ENCODE measurements at regions not wholly inside any gene's neighbourhood (a gene's known extent, or its start where the extent isn't known, plus 50 kb on each side); places are given as distances from the start of the nearest gene placed in this dataset.

- Histone ChIP-seq H3K4me1 (ENCODE audit: control insufficient read depth, insufficient read depth, low read length) (no peaks in the 10 kb centered on the region), H3K9ac (ENCODE audit: low read length) (no peak overlapping the region), H3K9me3 (ENCODE audit: control insufficient read depth, insufficient read depth, low read depth, low read length) (peaks cover 30% of the 10 kb centered on the region), H3K4me3 (ENCODE audit: low read depth, low read length) (no peak overlapping the region), H3K27ac (ENCODE audit: low read depth, low read length) (no peak overlapping the region), H3K27me3 (ENCODE audit: control insufficient read depth, insufficient read depth, low read length) (no peaks in the 10 kb centered on the region), H3K36me3 (ENCODE audit: control insufficient read depth, insufficient read depth, low read length) (no peaks in the 10 kb centered on the region)
Measured at GRCh38 chrX:45385757-45386156, 185.1 kb upstream of the DIPK2B start.

GRCh38 chrX:45381841-45382240 is 181.2 kb upstream of the DIPK2B start:
- no peaks in the 10 kb centered on the region for H3K4me1 ChIP-seq (ENCODE audit: control insufficient read depth, insufficient read depth, low read length)
- H3K36me3 ChIP-seq (ENCODE audit: control insufficient read depth, insufficient read depth, low read length): no peaks in the 10 kb centered on the region
- H3K27ac ChIP-seq (ENCODE audit: low read depth, low read length): no peak overlapping the region
- H3K9me3 ChIP-seq (ENCODE audit: control insufficient read depth, insufficient read depth, low read depth, low read length): peaks cover 26% of the 10 kb centered on the region
- no peak overlapping the region for H3K9ac ChIP-seq (ENCODE audit: low read length)
- H3K4me3 ChIP-seq (ENCODE audit: low read depth, low read length): no peak overlapping the region
- no peaks in the 10 kb centered on the region for H3K27me3 ChIP-seq (ENCODE audit: control insufficient read depth, insufficient read depth, low read length)

GRCh38 chrX:45381366-45381765 is 180.7 kb upstream of the DIPK2B start:
- Histone ChIP-seq H3K36me3 (ENCODE audit: control insufficient read depth, insufficient read depth, low read length) (no peaks in the 10 kb centered on the region), H3K27me3 (ENCODE audit: control insufficient read depth, insufficient read depth, low read length) (no peaks in the 10 kb centered on the region), H3K9ac (ENCODE audit: low read length) (no peak overlapping the region), H3K4me3 (ENCODE audit: low read depth, low read length) (no peak overlapping the region), H3K9me3 (ENCODE audit: control insufficient read depth, insufficient read depth, low read depth, low read length) (peaks cover 26% of the 10 kb centered on the region), H3K4me1 (ENCODE audit: control insufficient read depth, insufficient read depth, low read length) (no peaks in the 10 kb centered on the region), H3K27ac (ENCODE audit: low read depth, low read length) (no peak overlapping the region)

GRCh38 chrX:45379236-45379635 is 178.6 kb upstream of the DIPK2B start:
- Histone ChIP-seq H3K4me3 (ENCODE audit: low read depth, low read length) (no peak overlapping the region), H3K9ac (ENCODE audit: low read length) (no peak overlapping the region), H3K27ac (ENCODE audit: low read depth, low read length) (no peak overlapping the region), H3K27me3 (ENCODE audit: control insufficient read depth, insufficient read depth, low read length) (no peaks in the 10 kb centered on the region), H3K4me1 (ENCODE audit: control insufficient read depth, insufficient read depth, low read length) (no peaks in the 10 kb centered on the region), H3K9me3 (ENCODE audit: control insufficient read depth, insufficient read depth, low read depth, low read length) (peaks cover 33% of the 10 kb centered on the region), H3K36me3 (ENCODE audit: control insufficient read depth, insufficient read depth, low read length) (no peaks in the 10 kb centered on the region)

GRCh38 chrX:45372151-45372550 is 171.5 kb upstream of the DIPK2B start:
- no peak overlapping the region for H3K9ac ChIP-seq (ENCODE audit: low read length)
- no peaks in the 10 kb centered on the region for H3K27me3 ChIP-seq (ENCODE audit: control insufficient read depth, insufficient read depth, low read length)
- H3K9me3 ChIP-seq (ENCODE audit: control insufficient read depth, insufficient read depth, low read depth, low read length): peaks cover 71% of the 10 kb centered on the region
- no peak overlapping the region for H3K4me3 ChIP-seq (ENCODE audit: low read depth, low read length)
- H3K27ac ChIP-seq (ENCODE audit: low read depth, low read length): no peak overlapping the region
- no peaks in the 10 kb centered on the region for H3K4me1 ChIP-seq (ENCODE audit: control insufficient read depth, insufficient read depth, low read length)
- no peaks in the 10 kb centered on the region for H3K36me3 ChIP-seq (ENCODE audit: control insufficient read depth, insufficient read depth, low read length)

GRCh38 chrX:45368705-45369104 is 168.0 kb upstream of the DIPK2B start:
- Histone ChIP-seq H3K36me3 (ENCODE audit: control insufficient read depth, insufficient read depth, low read length) (no peaks in the 10 kb centered on the region), H3K9ac (ENCODE audit: low read length) (no peak overlapping the region), H3K27ac (ENCODE audit: low read depth, low read length) (no peak overlapping the region), H3K27me3 (ENCODE audit: control insufficient read depth, insufficient read depth, low read length) (no peaks in the 10 kb centered on the region), H3K9me3 (ENCODE audit: control insufficient read depth, insufficient read depth, low read depth, low read length) (peaks cover 70% of the 10 kb centered on the region), H3K4me3 (ENCODE audit: low read depth, low read length) (no peak overlapping the region), H3K4me1 (ENCODE audit: control insufficient read depth, insufficient read depth, low read length) (no peaks in the 10 kb centered on the region)

- Histone ChIP-seq H3K27me3 (ENCODE audit: control insufficient read depth, insufficient read depth, low read length) (no peaks in the 10 kb centered on the region), H3K4me3 (ENCODE audit: low read depth, low read length) (no peak overlapping the region), H3K27ac (ENCODE audit: low read depth, low read length) (no peak overlapping the region), H3K9ac (ENCODE audit: low read length) (no peak overlapping the region), H3K9me3 (ENCODE audit: control insufficient read depth, insufficient read depth, low read depth, low read length) (peaks cover 37% of the 10 kb centered on the region), H3K4me1 (ENCODE audit: control insufficient read depth, insufficient read depth, low read length) (no peaks in the 10 kb centered on the region), H3K36me3 (ENCODE audit: control insufficient read depth, insufficient read depth, low read length) (no peaks in the 10 kb centered on the region)
Measured at GRCh38 chrX:45363596-45363995, 162.9 kb upstream of the DIPK2B start.

GRCh38 chrX:45360571-45360970 is 159.9 kb upstream of the DIPK2B start:
- H3K27me3 ChIP-seq (ENCODE audit: control insufficient read depth, insufficient read depth, low read length): no peaks in the 10 kb centered on the region
- H3K27ac ChIP-seq (ENCODE audit: low read depth, low read length): no peak overlapping the region
- H3K9ac ChIP-seq (ENCODE audit: low read length): no peak overlapping the region
- no peaks in the 10 kb centered on the region for H3K4me1 ChIP-seq (ENCODE audit: control insufficient read depth, insufficient read depth, low read length)
- peaks cover 23% of the 10 kb centered on the region; the same call in 1 of the 2 replicates for H3K9me3 ChIP-seq (ENCODE audit: control insufficient read depth, insufficient read depth, low read depth, low read length)
- no peaks in the 10 kb centered on the region for H3K36me3 ChIP-seq (ENCODE audit: control insufficient read depth, insufficient read depth, low read length)
- no peak overlapping the region for H3K4me3 ChIP-seq (ENCODE audit: low read depth, low read length)

GRCh38 chrX:45358392-45358791 is 157.7 kb upstream of the DIPK2B start:
- H3K27me3 ChIP-seq (ENCODE audit: control insufficient read depth, insufficient read depth, low read length): no peaks in the 10 kb centered on the region
- H3K9me3 ChIP-seq (ENCODE audit: control insufficient read depth, insufficient read depth, low read depth, low read length): peaks cover 26% of the 10 kb centered on the region
- no peak overlapping the region for H3K9ac ChIP-seq (ENCODE audit: low read length)
- H3K36me3 ChIP-seq (ENCODE audit: control insufficient read depth, insufficient read depth, low read length): no peaks in the 10 kb centered on the region
- H3K27ac ChIP-seq (ENCODE audit: low read depth, low read length): no peak overlapping the region
- H3K4me3 ChIP-seq (ENCODE audit: low read depth, low read length): no peak overlapping the region
- no peaks in the 10 kb centered on the region for H3K4me1 ChIP-seq (ENCODE audit: control insufficient read depth, insufficient read depth, low read length)

GRCh38 chrX:45353456-45353855 is 152.8 kb upstream of the DIPK2B start:
- H3K27me3 ChIP-seq (ENCODE audit: control insufficient read depth, insufficient read depth, low read length): no peaks in the 10 kb centered on the region
- peaks cover 34% of the 10 kb centered on the region for H3K9me3 ChIP-seq (ENCODE audit: control insufficient read depth, insufficient read depth, low read depth, low read length)
- H3K4me1 ChIP-seq (ENCODE audit: control insufficient read depth, insufficient read depth, low read length): no peaks in the 10 kb centered on the region
- no peaks in the 10 kb centered on the region for H3K36me3 ChIP-seq (ENCODE audit: control insufficient read depth, insufficient read depth, low read length)
- no peak overlapping the region for H3K9ac ChIP-seq (ENCODE audit: low read length)
- H3K4me3 ChIP-seq (ENCODE audit: low read depth, low read length): no peak overlapping the region
- no peak overlapping the region for H3K27ac ChIP-seq (ENCODE audit: low read depth, low read length)

- Histone ChIP-seq H3K36me3 (ENCODE audit: control insufficient read depth, insufficient read depth, low read length) (no peaks in the 10 kb centered on the region), H3K27me3 (ENCODE audit: control insufficient read depth, insufficient read depth, low read length) (no peaks in the 10 kb centered on the region), H3K4me1 (ENCODE audit: control insufficient read depth, insufficient read depth, low read length) (no peaks in the 10 kb centered on the region), H3K4me3 (ENCODE audit: low read depth, low read length) (no peak overlapping the region), H3K27ac (ENCODE audit: low read depth, low read length) (no peak overlapping the region), H3K9me3 (ENCODE audit: control insufficient read depth, insufficient read depth, low read depth, low read length) (peaks cover 33% of the 10 kb centered on the region), H3K9ac (ENCODE audit: low read length) (no peak overlapping the region)
Measured at GRCh38 chrX:45352611-45353010, 151.9 kb upstream of the DIPK2B start.

GRCh38 chrX:45351478-45351877 is 150.8 kb upstream of the DIPK2B start:
- H3K36me3 ChIP-seq (ENCODE audit: control insufficient read depth, insufficient read depth, low read length): no peaks in the 10 kb centered on the region
- H3K9me3 ChIP-seq (ENCODE audit: control insufficient read depth, insufficient read depth, low read depth, low read length): peaks cover 30% of the 10 kb centered on the region
- no peaks in the 10 kb centered on the region for H3K4me1 ChIP-seq (ENCODE audit: control insufficient read depth, insufficient read depth, low read length)
- H3K9ac ChIP-seq (ENCODE audit: low read length): no peak overlapping the region
- H3K4me3 ChIP-seq (ENCODE audit: low read depth, low read length): no peak overlapping the region
- no peak overlapping the region for H3K27ac ChIP-seq (ENCODE audit: low read depth, low read length)
- H3K27me3 ChIP-seq (ENCODE audit: control insufficient read depth, insufficient read depth, low read length): no peaks in the 10 kb centered on the region

Measured in HUES6 (cell line).